Bronchial epithelial cell (primary cell): ENCODE measurements at regions not wholly inside any gene's neighbourhood (a gene's known extent, or its start where the extent isn't known, plus 50 kb on each side); places are given as distances from the start of the nearest gene placed in this dataset.

Experiments used
- DNase-seq: peaks from one replicate; pipeline ENCODE4 v3.0.0-alpha.2; 2010; ENCODE audit warnings: low read depth
- FAIRE-seq: peaks from 2 replicates; lab custom pipeline; 2011; peaks lifted over from hg19 to GRCh38; lab: Jason Lieb, UNC
- H3K27me3 ChIP-seq: 2 replicates; pipeline ENCODE4 v1.5.1; 2011; ENCODE audit warnings: low read length; ENCODE audit not compliant: control insufficient read depth, insufficient read depth
- H3K36me3 ChIP-seq: 2 replicates; pipeline ENCODE4 v1.5.1; 2011; ENCODE audit warnings: low read length; ENCODE audit not compliant: control insufficient read depth, insufficient read depth
- H3K4me3 ChIP-seq: 2 replicates; pipeline ENCODE4 v1.5.1; 2011; ENCODE audit warnings: mild to moderate bottlenecking, low read depth, low read length, control low read depth
- CTCF ChIP-seq: IDR thresholded peaks from 2 replicates; pipeline ENCODE4 v1.5.1; 2011; ENCODE audit warnings: mild to moderate bottlenecking, moderate library complexity, low read length, control low read depth, inconsistent platforms; ENCODE audit not compliant: insufficient read depth, severe bottlenecking

GRCh38 chr4:119745351-119745750 is 116.7 kb upstream of the PDE5A start:
- DNase-seq (no peak), FAIRE-seq (no peak)
- no peak for TF ChIP-seq CTCF
- Histone ChIP-seq H3K27me3 (no peaks in the 10 kb centered on the region), H3K4me3 (no peak overlapping the region), H3K36me3 (no peaks in the 10 kb centered on the region)

DNA sequence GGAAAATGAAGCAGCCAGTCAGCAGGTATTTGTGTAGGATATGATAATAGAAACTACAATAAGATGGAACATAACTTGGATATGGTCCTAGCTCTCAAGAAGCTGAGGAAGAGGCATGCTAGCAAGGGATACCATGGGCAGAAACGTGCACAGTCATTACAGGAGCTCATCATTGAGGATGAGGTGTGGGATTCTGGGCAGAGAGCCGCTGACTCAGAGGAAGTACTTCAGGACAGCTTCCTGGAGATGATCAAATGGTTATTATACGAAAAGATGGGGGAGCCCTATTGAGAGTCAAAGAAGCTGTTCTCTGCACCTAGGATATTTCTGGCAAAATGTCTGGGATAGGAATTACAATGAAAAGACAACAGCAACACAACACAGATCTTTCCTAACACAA is 116.0 kb upstream of the PDE5A start:
- no peak for FAIRE-seq
- H3K4me3 ChIP-seq, result no peak overlapping the region
- no peak for TF ChIP-seq CTCF

GRCh38 chr4:119743644-119744043 is 115.0 kb upstream of the PDE5A start:
- no peaks in the 10 kb centered on the region for H3K36me3 ChIP-seq
- no peak for TF ChIP-seq CTCF
- no peak for DNase-seq
- H3K27me3 ChIP-seq, result no peaks in the 10 kb centered on the region
- FAIRE-seq, result no peak
- H3K4me3 ChIP-seq, result no peak overlapping the region

More for the DNA sequence above, 116.0 kb upstream of the PDE5A start:
- Histone ChIP-seq H3K27me3 (no peaks in the 10 kb centered on the region), H3K36me3 (no peaks in the 10 kb centered on the region)
- peak; percentile 20 for DNase-seq

- DNase-seq, result no peak
- no peak overlapping the region for H3K4me3 ChIP-seq
- no peaks in the 10 kb centered on the region for H3K27me3 ChIP-seq
- H3K36me3 ChIP-seq, result no peaks in the 10 kb centered on the region
- TF ChIP-seq CTCF, result no peak
- no peak for FAIRE-seq
Measured at GRCh38 chr4:119739796-119740195, 111.2 kb upstream of the PDE5A start.

GRCh38 chr4:119738901-119739300 is 110.3 kb upstream of the PDE5A start:
- no peak for TF ChIP-seq CTCF
- Histone ChIP-seq H3K27me3 (no peaks in the 10 kb centered on the region), H3K36me3 (no peaks in the 10 kb centered on the region), H3K4me3 (no peak overlapping the region)
- DNase-seq (no peak), FAIRE-seq (no peak)

GRCh38 chr4:119736559-119736958 is 108.0 kb upstream of the PDE5A start:
- Histone ChIP-seq H3K36me3 (no peaks in the 10 kb centered on the region), H3K27me3 (no peaks in the 10 kb centered on the region), H3K4me3 (no peak overlapping the region)
- no peak for TF ChIP-seq CTCF
- FAIRE-seq (no peak), DNase-seq (no peak)
